ENCODE measurements at regions not wholly inside any gene's neighbourhood (a gene's known extent, or its start where the extent isn't known, plus 50 kb on each side); places are given as distances from the start of the nearest gene placed in this dataset.

- H4K8ac ChIP-seq (ENCODE audit: extremely low read depth, insufficient read depth, low read length) = no peak overlapping the region
- no peak overlapping the region for H2AFZ ChIP-seq (ENCODE audit: low read length)
- H3K14ac ChIP-seq (ENCODE audit: insufficient read length) = no peak overlapping the region
- no peaks in the 10 kb centered on the region for H3K9me3 ChIP-seq (ENCODE audit: insufficient read depth in 2 of 2, low read depth in 1 of 2, low read length in 1 of 2)
- H3K4ac ChIP-seq (replicated peaks; ENCODE audit: insufficient read length, low read depth, low read length) = no peak overlapping the region
- H3K23me2 ChIP-seq (ENCODE audit: low read depth, low read length) = peaks cover 4% of the 10 kb centered on the region; the same call in 1 of the 2 replicates
- POLR2A ChIA-PET (ENCODE audit: partially characterized antibody) = interaction anchor here (1.3 to 2.6 kb wide), 3 partner anchors 20 to 46 kb away, joined by 5 to 11 read pairs (median 9); no protein-coding TSS in a partner anchor
- H3K4me3 ChIP-seq (ENCODE audit: extremely low read depth in 1 of 4, insufficient read depth in 2 of 4, low read depth in 3 of 4, low read length in 4 of 4) = no peak overlapping the region
- peaks cover 0 to 13% (median 9%) of the 10 kb centered on the region in 4 experiments; a peak in 4 of 7 replicates for H3K27me3 ChIP-seq (replicated peaks in 1 of 4; ENCODE audit: control insufficient read depth in 3 of 4, extremely low read depth in 1 of 4, insufficient read depth in 3 of 4, low read length in 3 of 4)
- no peak overlapping the region; the same call in 1 of the 2 replicates for H2BK5ac ChIP-seq (ENCODE audit: low read depth, low read length)
- peak overlapping the region; percentile 60; the same call in 1 of the 2 replicates for H2BK12ac ChIP-seq (ENCODE audit: low read depth, low read length)
- H3K27ac ChIP-seq (ENCODE audit: low read depth, low read length) = no peak overlapping the region
- H3K79me2 ChIP-seq (ENCODE audit: control insufficient read depth in 1 of 2, insufficient read depth in 2 of 2, low read length in 2 of 2) = no peaks in the 10 kb centered on the region
- no peaks in the 10 kb centered on the region for H3K79me1 ChIP-seq (ENCODE audit: low read depth, low read length)
- no peak for FAIRE-seq
- H3K18ac ChIP-seq (ENCODE audit: extremely low read depth, low read length) = peak overlapping the region; percentile 78
- no peak for DNase-seq (ENCODE audit: low read depth in 1 of 2, low spot score in 2 of 2)
- H2BK20ac ChIP-seq (ENCODE audit: low read length) = no peak overlapping the region
- H2BK15ac ChIP-seq (ENCODE audit: low read length) = peak overlapping the region; percentile 81; the same call in 1 of the 2 replicates
- H3K36me3 ChIP-seq (ENCODE audit: control insufficient read depth in 2 of 4, insufficient read depth in 4 of 4, low read length in 3 of 4) = no peaks in the 10 kb centered on the region
- H3K9ac ChIP-seq (replicated peaks in 1 of 4; ENCODE audit: extremely low read depth in 1 of 4, low read depth in 3 of 4, low read length in 3 of 4) = no peak overlapping the region
- no peak overlapping the region for H4K5ac ChIP-seq (ENCODE audit: insufficient read length, low read depth, low read length)
- peak overlapping the region; percentile 42 for H4K91ac ChIP-seq (replicated peaks; ENCODE audit: insufficient read length, low read length)
- H2BK120ac ChIP-seq (replicated peaks; ENCODE audit: low read depth, low read length) = no peak overlapping the region
- H3K23ac ChIP-seq (ENCODE audit: insufficient read length) = no peak overlapping the region
- H3K56ac ChIP-seq (replicated peaks; ENCODE audit: insufficient read length, low read depth, low read length) = no peak overlapping the region
- no peak overlapping the region for H3K4me2 ChIP-seq (ENCODE audit: insufficient read depth in 1 of 2, low read depth in 2 of 2, low read length in 2 of 2)
- H3K4me1 ChIP-seq (replicated peaks in 1 of 4; ENCODE audit: control insufficient read depth in 3 of 4, insufficient read depth in 4 of 4, low read length in 3 of 4) = peaks cover 5 to 18% (median 14%) of the 10 kb centered on the region in 4 experiments
- no peaks in the 10 kb centered on the region for H4K20me1 ChIP-seq (replicated peaks in 1 of 2; ENCODE audit: control insufficient read depth in 1 of 2, insufficient read depth in 2 of 2, low read length in 2 of 2)
- WGBS, 2 experiments (ENCODE audit: extremely low coverage in 1 of 2, insufficient coverage in 1 of 2, insufficient read length in 1 of 2, insufficient replicate concordance in 2 of 2, low coverage in 1 of 2, low lambda C conversion rate in 2 of 2, missing lambda C conversion rate in 1 of 2) = 73% methylated on average over 12 of the region's 12 CpGs; no CpG with 5 or more reads in 1 of the 2 experiments
- no peak for TF ChIP-seq RXRA (IDR thresholded peaks at IDR 0.05; ENCODE audit: insufficient read depth, low read depth, low read length)
- 0 out of 2 replicates have a peak, but pooled peaks have one; percentile 38 for TF ChIP-seq MAX (IDR thresholded peaks at IDR 0.05)
- 0 out of 4 replicates have a peak, but pooled peaks of 1 of the 2 experiments have one; percentile 0 for TF ChIP-seq RAD21 (IDR thresholded peaks at IDR 0.05 in 1 of 2, conservative IDR thresholded peaks at IDR 0.05 in 1 of 2; ENCODE audit: low read depth in 2 of 2, low read length in 2 of 2)
- H2AK5ac ChIP-seq (ENCODE audit: low read depth, low read length) = no peak overlapping the region
- CTCF ChIA-PET (ENCODE audit: partially characterized antibody) = interaction anchor here (0.7 to 1.6 kb wide), 11 partner anchors 20 to 230 kb away, joined by 3 to 4 read pairs (median 3); no protein-coding TSS in a partner anchor
Observed at GRCh38 chr9:129381481-129381957, 203.5 kb upstream of the IER5L start.
